H1 (cell line): ENCODE measurements at regions not wholly inside any gene's neighbourhood (a gene's known extent, or its start where the extent isn't known, plus 50 kb on each side); places are given as distances from the start of the nearest gene placed in this dataset.

ENCODE experiments used
- CTCF ChIP-seq, 3 experiments: IDR thresholded peaks; 1 replicate in 2 of 3; 2 replicates in 1 of 3; pipeline versions ENCODE4 v1.5.1 to v1.6.1; 2011; ENCODE audit warnings: low read length in 3 of 3, mild to moderate bottlenecking in 3 of 3, inconsistent platforms in 2 of 3, low read depth in 1 of 3, moderate library complexity in 1 of 3; ENCODE audit not compliant: insufficient read depth in 1 of 3; ENCODE audit errors: control extremely low read depth in 1 of 3
- GABPA ChIP-seq: IDR thresholded peaks from 2 replicates; pipeline ENCODE4 v1.6.1; 2011; ENCODE audit warnings: mild to moderate bottlenecking, low read length, moderate library complexity, borderline replicate concordance; ENCODE audit not compliant: insufficient read depth
- MAFK ChIP-seq: IDR thresholded peaks from 2 replicates; pipeline ENCODE4 v1.6.1; 2012; ENCODE audit warnings: low read depth, mild to moderate bottlenecking, improper control_type of control experiment, low read length
- POLR2A ChIP-seq, 2 experiments: IDR thresholded peaks; 1 replicate in 1 of 2; 2 replicates in 1 of 2; pipeline ENCODE4 v1.6.1; 2011; ENCODE audit warnings: low read depth in 2 of 2, low read length in 2 of 2, mild to moderate bottlenecking in 2 of 2; ENCODE audit errors: control extremely low read depth in 1 of 2
- POLR2AphosphoS5 ChIP-seq: IDR thresholded peaks from 2 replicates; pipeline ENCODE4 v1.6.1; 2011; ENCODE audit warnings: low read depth, low read length
- SIX5 ChIP-seq: IDR thresholded peaks from 2 replicates; pipeline ENCODE4 v1.6.1; 2011; ENCODE audit warnings: mild to moderate bottlenecking, low read depth, low read length

DNA sequence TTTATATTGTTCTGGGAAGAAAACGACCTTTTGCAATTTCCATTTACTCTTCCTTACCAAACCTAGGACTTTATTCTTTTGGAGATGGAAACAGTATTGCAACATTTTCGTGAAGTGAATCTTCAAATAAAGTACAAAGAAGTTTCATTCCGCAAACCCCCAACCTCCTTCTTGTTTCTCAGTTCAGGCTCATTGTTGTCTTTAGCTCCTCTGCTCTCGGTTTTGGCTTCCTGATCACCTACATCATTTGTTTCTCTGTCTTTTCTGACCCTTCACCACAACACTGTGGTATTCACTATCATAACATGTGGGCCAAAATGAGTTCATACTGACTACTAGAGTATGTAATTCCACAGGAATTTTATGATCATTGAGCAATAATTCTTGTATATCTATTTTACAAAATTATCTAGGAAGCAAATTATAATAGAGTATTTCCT, 266.8 kb downstream of the ADAMTS20 start:
- TF ChIP-seq MAFK (no peak), GABPA (no peak), POLR2A (IDR thresholded peaks at IDR 0.05; ENCODE audit: control extremely low read depth in 1 of 2, low read depth in 2 of 2, low read length in 2 of 2) (no peak), POLR2AphosphoS5 (no peak), SIX5 (no peak), CTCF (IDR thresholded peaks at IDR 0.05; ENCODE audit: control extremely low read depth in 1 of 3, insufficient read depth in 1 of 3, low read depth in 1 of 3, low read length in 3 of 3) (no peak)
